K562 (cell line): ENCODE measurements at regions not wholly inside any gene's neighbourhood (a gene's known extent, or its start where the extent isn't known, plus 50 kb on each side); places are given as distances from the start of the nearest gene placed in this dataset.
A peak's percentile ranks its signal among the peaks of the same experiment; 100 is the strongest.

ENCODE experiments used
- ATAC-seq: fragments of 200-7000 bp; cut with Tn5 transposase; 3 replicates; pipeline ENCODE4 v1.9.1; 2020; ENCODE audit warnings: moderate library complexity
- BruUV-seq: library from RNA; stranded (reverse); fragments of 400-500 nt; replicated peaks from 2 replicates; lab custom pipeline; 2021; lab: Mats Ljungman, UMichigan
- CTCF ChIA-PET: fragments of 300-600 bp; formaldehyde crosslinking; extraction: SDS; loops from one replicate; lab custom pipeline; 2021; ENCODE audit warnings: low intra/inter-chr PET ratio; lab: Yijun Ruan, JAX
- POLR2A ChIA-PET: fragments of 300-600, 350-650 bp; sonication (Branson Sonifier 250); formaldehyde crosslinking; extraction: SDS; loops from one replicate; lab custom pipeline; 2021; ENCODE audit warnings: antibody characterized with exemption, inconsistent platforms; lab: Yijun Ruan, JAX
- DNase-seq, 4 experiments: peaks; one replicate each; pipeline versions ENCODE4 v3.0.0 to v3.0.0-alpha.2; 2011 to 2018; ENCODE audit warnings: low spot score in 3 of 4, mixed read lengths in 3 of 4; ENCODE audit errors: extremely low read depth in 1 of 4
- FAIRE-seq: peaks from 2 replicates; lab custom pipeline; 2011; peaks lifted over from hg19 to GRCh38; lab: Jason Lieb, UNC
- H2AFZ ChIP-seq: 2 replicates; pipeline ENCODE4 v1.6.0; 2011; ENCODE audit warnings: low read depth, low read length, control low read depth, inconsistent platforms
- H3K27ac ChIP-seq: fragments of 200-600 bp; 3 replicates; pipeline ENCODE4 v1.8.0; 2011; ENCODE audit warnings: low read depth, mild to moderate bottlenecking, control low read depth, inconsistent platforms, low read length, moderate library complexity, mixed read lengths; ENCODE audit errors: extremely low read depth
- H3K27me3 ChIP-seq, 2 experiments: fragments of 300-600 bp in 1 of 2; 2 replicates in 1 of 2; 3 replicates in 1 of 2; pipeline versions ENCODE4 v1.6.0 to v1.8.0; 2011; ENCODE audit warnings: inconsistent platforms in 2 of 2, low read length in 2 of 2, mild to moderate bottlenecking in 1 of 2, mixed read lengths in 1 of 2, moderate library complexity in 1 of 2; ENCODE audit not compliant: control insufficient read depth in 2 of 2, insufficient read depth in 2 of 2
- H3K36me3 ChIP-seq: fragments of 300-600 bp; 3 replicates; pipeline ENCODE4 v1.8.0; 2011; ENCODE audit warnings: mild to moderate bottlenecking, low read length, inconsistent platforms; ENCODE audit not compliant: control insufficient read depth, insufficient read depth
- H3K4me1 ChIP-seq, 2 experiments: fragments of 200-600 bp in 1 of 2; replicated peaks in 1 of 2; 2 replicates in 1 of 2; 3 replicates in 1 of 2; pipeline versions ENCODE4 v1.5.1 to v1.8.0; 2011; ENCODE audit warnings: inconsistent platforms in 2 of 2, low read length in 2 of 2, mild to moderate bottlenecking in 1 of 2, mixed read lengths in 1 of 2, moderate library complexity in 1 of 2; ENCODE audit not compliant: control insufficient read depth in 2 of 2, insufficient read depth in 2 of 2
- H3K4me2 ChIP-seq: 2 replicates; pipeline ENCODE4 v1.6.1; 2011; ENCODE audit warnings: low read length, control low read depth, inconsistent platforms, mixed read lengths; ENCODE audit not compliant: insufficient read depth
- H3K4me3 ChIP-seq: fragments of 200-600 bp; sonication (generic), shearing (Covaris generic); 2 replicates; pipeline ENCODE4 v1.5.1; 2016; ENCODE audit warnings: control low read depth, inconsistent platforms
- H3K79me2 ChIP-seq: fragments of 200-600 bp; 3 replicates; pipeline ENCODE4 v1.8.0; 2011; ENCODE audit warnings: low read length, inconsistent platforms; ENCODE audit not compliant: control insufficient read depth, insufficient read depth
- H3K9ac ChIP-seq, 2 experiments: 2 replicates each; pipeline versions ENCODE4 v1.6.0 to v1.6.1; 2011; ENCODE audit warnings: low read depth in 2 of 2, low read length in 2 of 2, control low read depth in 1 of 2, inconsistent platforms in 1 of 2, mild to moderate bottlenecking in 1 of 2, mixed read lengths in 1 of 2; ENCODE audit not compliant: insufficient read depth in 1 of 2
- H3K9me1 ChIP-seq: one replicate; pipeline ENCODE4 v1.6.0; 2011; ENCODE audit warnings: inconsistent platforms, mild to moderate bottlenecking, low read length, moderate library complexity; ENCODE audit not compliant: control insufficient read depth, insufficient read depth
- H3K9me3 ChIP-seq: replicated peaks from 2 replicates; pipeline ENCODE4 v1.5.1; 2011; ENCODE audit warnings: low read depth, low read length, inconsistent platforms; ENCODE audit not compliant: control insufficient read depth, insufficient read depth
- H4K20me1 ChIP-seq: replicated peaks from 2 replicates; pipeline ENCODE4 v1.6.1; 2011; ENCODE audit warnings: low read length, inconsistent platforms, mixed read lengths; ENCODE audit not compliant: control insufficient read depth, insufficient read depth
- ATF7 ChIP-seq: fragments of 450-650 bp; IDR thresholded peaks from 2 replicates; pipeline ENCODE4 v1.7.1; 2014; ENCODE audit warnings: mild to moderate bottlenecking, moderate library complexity
- DACH1 ChIP-seq: fragments of 450-650 bp; IDR thresholded peaks from 2 replicates; pipeline ENCODE4 v1.6.1; 2018; ENCODE audit not compliant: partially characterized antibody
- ETS2 ChIP-seq: IDR thresholded peaks from 2 replicates; pipeline ENCODE4 v1.6.1; 2016; ENCODE audit warnings: borderline replicate concordance, missing genetic modification characterization, mild to moderate bottlenecking, moderate library complexity, missing compliant biosample characterization; ENCODE audit not compliant: poor library complexity, severe bottlenecking
- ETV5 ChIP-seq: sonication (generic); formaldehyde crosslinking; IDR thresholded peaks from 2 replicates; pipeline ENCODE4 v1.4.0; 2020; ENCODE audit warnings: low read depth, mild to moderate bottlenecking, missing genetic modification reagents
- HDAC1 ChIP-seq, 2 experiments: fragments of 450-650 bp; IDR thresholded peaks; 2 replicates each; pipeline ENCODE4 v1.6.1; 2016 to 2017; ENCODE audit warnings: inconsistent platforms in 1 of 2, mild to moderate bottlenecking in 1 of 2, moderate library complexity in 1 of 2
- MEF2A ChIP-seq: IDR thresholded peaks from 2 replicates; pipeline ENCODE4 v1.6.1; 2011; ENCODE audit warnings: low read depth, mild to moderate bottlenecking, low read length, moderate library complexity; ENCODE audit not compliant: control insufficient read depth
- MEIS2 ChIP-seq: fragments of 450-650 bp; IDR thresholded peaks from 2 replicates; pipeline ENCODE4 v1.6.1; 2014; ENCODE audit warnings: mild to moderate bottlenecking; ENCODE audit not compliant: partially characterized antibody
- MTA3 ChIP-seq: fragments of 450-650 bp; formaldehyde crosslinking; IDR thresholded peaks from 2 replicates; pipeline ENCODE4 v1.6.1; 2017; ENCODE audit warnings: mild to moderate bottlenecking, borderline replicate concordance
- SUPT5H ChIP-seq: fragments of 450-650 bp; IDR thresholded peaks from 2 replicates; pipeline ENCODE4 v1.6.1; 2016
- TEAD4 ChIP-seq, 2 experiments: sonication (generic) in 1 of 2; formaldehyde crosslinking in 1 of 2; IDR thresholded peaks; 2 replicates each; pipeline versions ENCODE4 v1.6.1 to v1.8.0; 2012 to 2022; ENCODE audit warnings: borderline replicate concordance in 1 of 2, inconsistent platforms in 1 of 2, low read length in 1 of 2, mild to moderate bottlenecking in 1 of 2, missing genetic modification reagents in 1 of 2
- XRCC3 ChIP-seq: fragments of 450-650 bp; IDR thresholded peaks from 2 replicates; pipeline ENCODE4 v1.6.1; 2017; ENCODE audit warnings: mild to moderate bottlenecking, moderate library complexity
- ZFP1 ChIP-seq: fragments of 450-650 bp; formaldehyde crosslinking; IDR thresholded peaks from 2 replicates; pipeline ENCODE4 v1.4.0; 2020; ENCODE audit warnings: mild to moderate bottlenecking, mixed read lengths
- ZNF431 ChIP-seq: sonication (generic); formaldehyde crosslinking; IDR thresholded peaks from 2 replicates; pipeline ENCODE4 v1.8.0; 2022; ENCODE audit warnings: mild to moderate bottlenecking, missing genetic modification reagents
- ZNF766 ChIP-seq: fragments of 200-800 bp; sonication (Bioruptor generic); conservative IDR thresholded peaks from 2 replicates; pipeline ENCODE4 v1.6.1; 2016; ENCODE audit warnings: missing genetic modification characterization, missing compliant biosample characterization
- in situ Hi-C: fragments of 300-500 bp; cut with MboI; formaldehyde crosslinking; loops from 4 replicates; pipeline ENCODE4 v1.15.0; 2018; ENCODE audit warnings: inconsistent platforms, mixed read lengths
- intact Hi-C: fragments of 100-400 bp; cut with micrococcal nuclease; formaldehyde crosslinking; loops from 2 replicates; pipeline ENCODE4 v1.14.2; 2022
- TF ChIP-seq, protein P1 (sequence below): fragments of 250-450 bp; sonication (Bioruptor Pico); IDR thresholded peaks from 2 replicates; pipeline ENCODE4 v1.4.0; 2020; ENCODE audit warnings: borderline replicate concordance
- TF ChIP-seq, protein P2 (sequence below): fragments of 250-450 bp; sonication (Bioruptor Pico); IDR thresholded peaks from 2 replicates; pipeline ENCODE4 v1.5.0; 2021
- TF ChIP-seq, protein P3 (sequence below): fragments of 250-450 bp; sonication (Bioruptor Pico); IDR thresholded peaks from 2 replicates; pipeline ENCODE4 v1.8.0; 2021; ENCODE audit warnings: moderate library complexity, mild to moderate bottlenecking, inconsistent platforms
- TF ChIP-seq, protein P4 (sequence below), 2 experiments: fragments of 450-650 bp in 1 of 2; sonication (generic) in 1 of 2; formaldehyde crosslinking; conservative IDR thresholded peaks; 2 replicates each; pipeline versions ENCODE4 v1.4.0 to v1.8.1; 2020 to 2022; ENCODE audit warnings: mild to moderate bottlenecking in 1 of 2, missing genetic modification reagents in 1 of 2

DNA sequence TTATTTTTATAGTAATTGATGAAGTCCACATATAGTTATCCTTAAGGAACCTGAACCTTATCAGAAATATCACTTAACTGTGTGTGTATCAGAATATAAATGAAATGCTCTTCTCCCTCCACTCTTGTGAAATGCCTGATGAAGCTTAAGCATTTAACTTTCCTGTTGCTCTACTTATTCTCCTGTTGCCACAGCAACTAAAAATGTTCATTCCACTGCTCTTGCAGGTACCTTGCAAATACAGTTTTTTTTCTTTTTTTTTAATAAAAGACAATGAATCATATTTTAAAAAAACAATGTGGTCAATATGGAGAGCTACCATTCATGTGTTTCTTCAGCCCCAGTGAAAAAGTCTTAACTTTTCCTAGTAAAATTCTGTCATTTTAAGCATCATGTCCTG is 210.3 kb downstream of the RFPL4B start (continued):
- TF ChIP-seq ZNF766 (CRISPR knock-in tag) (no peak), ETS2 (no peak), MTA3 (no peak), ETV5 (CRISPR knock-in tag) (no peak), SUPT5H (no peak), MEIS2 (no peak), XRCC3 (no peak), MEF2A (no peak)
- TF ChIP-seq, protein P1, sequence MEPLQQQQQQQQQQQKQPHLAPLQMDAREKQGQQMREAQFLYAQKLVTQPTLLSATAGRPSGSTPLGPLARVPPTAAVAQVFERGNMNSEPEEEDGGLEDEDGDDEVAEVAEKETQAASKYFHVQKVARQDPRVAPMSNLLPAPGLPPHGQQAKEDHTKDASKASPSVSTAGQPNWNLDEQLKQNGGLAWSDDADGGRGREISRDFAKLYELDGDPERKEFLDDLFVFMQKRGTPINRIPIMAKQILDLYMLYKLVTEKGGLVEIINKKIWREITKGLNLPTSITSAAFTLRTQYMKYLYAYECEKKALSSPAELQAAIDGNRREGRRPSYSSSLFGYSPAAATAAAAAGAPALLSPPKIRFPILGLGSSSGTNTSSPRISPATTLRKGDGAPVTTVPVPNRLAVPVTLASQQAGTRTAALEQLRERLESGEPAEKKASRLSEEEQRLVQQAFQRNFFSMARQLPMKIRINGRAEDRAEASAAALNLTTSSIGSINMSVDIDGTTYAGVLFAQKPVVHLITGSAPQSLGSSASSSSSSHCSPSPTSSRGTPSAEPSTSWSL (CRISPR knock-in tag) = no peak
- TF ChIP-seq, protein P2, sequence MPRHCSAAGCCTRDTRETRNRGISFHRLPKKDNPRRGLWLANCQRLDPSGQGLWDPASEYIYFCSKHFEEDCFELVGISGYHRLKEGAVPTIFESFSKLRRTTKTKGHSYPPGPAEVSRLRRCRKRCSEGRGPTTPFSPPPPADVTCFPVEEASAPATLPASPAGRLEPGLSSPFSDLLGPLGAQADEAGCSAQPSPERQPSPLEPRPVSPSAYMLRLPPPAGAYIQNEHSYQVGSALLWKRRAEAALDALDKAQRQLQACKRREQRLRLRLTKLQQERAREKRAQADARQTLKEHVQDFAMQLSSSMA (CRISPR knock-in tag) = no peak
- TF ChIP-seq, protein P3, sequence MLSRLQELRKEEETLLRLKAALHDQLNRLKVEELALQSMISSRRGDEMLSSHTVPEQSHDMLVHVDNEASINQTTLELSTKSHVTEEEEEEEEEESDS (CRISPR knock-in tag) = no peak

DNA sequence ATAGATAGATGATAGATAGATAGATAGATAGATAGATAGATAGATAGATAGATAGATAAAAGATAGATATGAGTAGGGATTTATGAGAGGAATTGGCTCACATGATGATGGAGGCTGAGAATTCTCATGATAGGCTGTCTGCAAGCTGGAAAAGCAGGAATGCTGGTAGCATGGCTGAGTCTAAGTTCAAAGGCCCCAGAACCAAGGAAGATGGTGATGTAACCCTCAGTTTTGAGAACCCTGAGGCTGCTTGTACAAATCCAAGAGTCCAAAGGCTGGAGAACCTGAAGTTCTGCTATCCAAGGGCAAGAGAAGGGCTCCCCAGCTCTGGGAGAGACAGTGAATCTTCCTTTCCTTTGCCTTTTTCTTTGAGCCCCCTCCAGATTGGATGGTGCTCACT is 210.8 kb downstream of the RFPL4B start:
- FAIRE-seq (no peak), DNase-seq (no peak), ATAC-seq (no peak)
- H3K9me3 ChIP-seq = no peaks in the 10 kb centered on the region
- ChIA-PET POLR2A (interaction anchor here (0.7 kb wide), 1 partner anchor 51 kb away, joined by 3 read pairs; no protein-coding TSS in a partner anchor), CTCF (no interaction called here)
- in situ Hi-C loops = no loop called here
- H3K4me1 ChIP-seq = no peaks in the 10 kb centered on the region
- H3K4me3 ChIP-seq = no peak overlapping the region
- H3K36me3 ChIP-seq = no peaks in the 10 kb centered on the region
- no peak overlapping the region for H2AFZ ChIP-seq
- H3K79me2 ChIP-seq = no peaks in the 10 kb centered on the region
- TF ChIP-seq, protein P4, sequence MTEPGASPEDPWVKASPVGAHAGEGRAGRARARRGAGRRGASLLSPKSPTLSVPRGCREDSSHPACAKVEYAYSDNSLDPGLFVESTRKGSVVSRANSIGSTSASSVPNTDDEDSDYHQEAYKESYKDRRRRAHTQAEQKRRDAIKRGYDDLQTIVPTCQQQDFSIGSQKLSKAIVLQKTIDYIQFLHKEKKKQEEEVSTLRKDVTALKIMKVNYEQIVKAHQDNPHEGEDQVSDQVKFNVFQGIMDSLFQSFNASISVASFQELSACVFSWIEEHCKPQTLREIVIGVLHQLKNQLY (CRISPR knock-in tag; conservative IDR thresholded peaks at IDR 0.05) = no peak
- TF ChIP-seq TEAD4 (IDR thresholded peaks at IDR 0.05; ENCODE audit: low read length) = no peak
- TF ChIP-seq TEAD4 (CRISPR knock-in tag; IDR thresholded peaks at IDR 0.05; ENCODE audit: borderline replicate concordance) = no peak
- no peak for TF ChIP-seq ZNF431 (CRISPR knock-in tag)
- no peak for TF ChIP-seq ATF7
- peak; percentile 51 for TF ChIP-seq DACH1
- TF ChIP-seq ZFP1 (CRISPR knock-in tag) = no peak
- no peak for TF ChIP-seq HDAC1 (IDR thresholded peaks at IDR 0.05)
- no peaks in the 10 kb centered on the region for H3K27me3 ChIP-seq
- intact Hi-C loops = no loop called here
- no peaks in the 10 kb centered on the region for H3K9me1 ChIP-seq
- H3K9ac ChIP-seq = no peak overlapping the region
- no TSS peak for BruUV-seq
- no peak overlapping the region for H3K27ac ChIP-seq
- no peak overlapping the region for H3K4me2 ChIP-seq
- H4K20me1 ChIP-seq = no peaks in the 10 kb centered on the region
